Trophoblast cell (in vitro differentiated cells and primary cell): ENCODE measurements at regions not wholly inside any gene's neighbourhood (a gene's known extent, or its start where the extent isn't known, plus 50 kb on each side); places are given as distances from the start of the nearest gene placed in this dataset.
A peak's percentile ranks its signal among the peaks of the same experiment; 100 is the strongest.
"Not testable (repeated sequence)": the region's sequence is repeated elsewhere in the genome, so short reads cannot be mapped to it uniquely, and the experiment has no call there.

Experiments
- DNase-seq, 2 donors: peaks; one replicate each; pipeline ENCODE4 v3.0.0-alpha.2; 2016
- H2AFZ ChIP-seq: 2 replicates; pipeline ENCODE4 v1.6.1; 2013; ENCODE audit warnings: low read length, moderate library complexity, mild to moderate bottlenecking; ENCODE audit not compliant: insufficient read depth, poor library complexity
- H2AK5ac ChIP-seq: 2 replicates; pipeline ENCODE4 v1.6.1; 2013; ENCODE audit warnings: mild to moderate bottlenecking, low read length
- H2BK120ac ChIP-seq: 2 replicates; pipeline ENCODE4 v1.6.1; 2013; ENCODE audit warnings: low read length, mild to moderate bottlenecking, moderate library complexity; ENCODE audit not compliant: insufficient read depth, poor library complexity
- H2BK12ac ChIP-seq: 2 replicates; pipeline ENCODE4 v1.6.1; 2013; ENCODE audit warnings: mild to moderate bottlenecking, low read length, moderate library complexity
- H2BK5ac ChIP-seq: 2 replicates; pipeline ENCODE4 v1.6.1; 2013; ENCODE audit warnings: low read length, low read depth, moderate library complexity, mild to moderate bottlenecking; ENCODE audit not compliant: poor library complexity
- H3K14ac ChIP-seq: 2 replicates; pipeline ENCODE4 v1.6.1; 2013; ENCODE audit warnings: mild to moderate bottlenecking, low read length
- H3K18ac ChIP-seq: 2 replicates; pipeline ENCODE4 v1.6.1; 2013; ENCODE audit warnings: mild to moderate bottlenecking, low read length
- H3K23ac ChIP-seq: 2 replicates; pipeline ENCODE4 v1.6.1; 2013; ENCODE audit warnings: low read length
- H3K27ac ChIP-seq: 2 replicates; pipeline ENCODE4 v1.5.1; 2013; ENCODE audit warnings: low read depth, mild to moderate bottlenecking, inconsistent platforms, low read length, moderate library complexity
- H3K27me3 ChIP-seq: 2 replicates; pipeline ENCODE4 v1.6.1; 2013; ENCODE audit warnings: inconsistent platforms, mild to moderate bottlenecking, low read length, moderate library complexity; ENCODE audit not compliant: insufficient read depth
- H3K36me3 ChIP-seq, 2 experiments: 1 replicate in 1 of 2; 2 replicates in 1 of 2; pipeline ENCODE4 v1.6.1; 2013; ENCODE audit warnings: low read length in 2 of 2, mild to moderate bottlenecking in 2 of 2, moderate library complexity in 1 of 2; ENCODE audit not compliant: insufficient read depth in 2 of 2, control insufficient read depth in 1 of 2
- H3K4ac ChIP-seq: 2 replicates; pipeline ENCODE4 v1.6.1; 2013; ENCODE audit warnings: low read depth, mild to moderate bottlenecking, low read length, moderate library complexity
- H3K4me1 ChIP-seq, 2 experiments: 1 replicate in 1 of 2; 2 replicates in 1 of 2; pipeline ENCODE4 v1.6.1; 2013; ENCODE audit warnings: low read length in 2 of 2, mild to moderate bottlenecking in 2 of 2, moderate library complexity in 1 of 2; ENCODE audit not compliant: insufficient read depth in 2 of 2, control insufficient read depth in 1 of 2
- H3K4me2 ChIP-seq: 2 replicates; pipeline ENCODE4 v1.6.1; 2013; ENCODE audit warnings: inconsistent platforms, mild to moderate bottlenecking, low read length, moderate library complexity
- H3K4me3 ChIP-seq: 2 replicates; pipeline ENCODE4 v1.5.1; 2013; ENCODE audit warnings: mild to moderate bottlenecking, low read depth, low read length, inconsistent platforms
- H3K79me1 ChIP-seq: one replicate; pipeline ENCODE4 v1.6.1; 2013; ENCODE audit warnings: low read length
- H3K79me2 ChIP-seq: 2 replicates; pipeline ENCODE4 v1.6.1; 2013; ENCODE audit warnings: low read length, mild to moderate bottlenecking; ENCODE audit not compliant: control insufficient read depth, insufficient read depth, poor library complexity
- H3K9ac ChIP-seq: 2 replicates; pipeline ENCODE4 v1.6.1; 2013; ENCODE audit warnings: mild to moderate bottlenecking, low read length
- H3K9me3 ChIP-seq: 2 replicates; pipeline ENCODE4 v1.6.1; 2013; ENCODE audit warnings: low read depth, mild to moderate bottlenecking, control low read depth, inconsistent platforms, low read length; ENCODE audit not compliant: insufficient read depth
- H4K12ac ChIP-seq: 2 replicates; pipeline ENCODE4 v1.6.1; 2013; ENCODE audit warnings: low read depth, mild to moderate bottlenecking, low read length, moderate library complexity
- H4K8ac ChIP-seq: 2 replicates; pipeline ENCODE4 v1.6.1; 2013; ENCODE audit warnings: low read depth, mild to moderate bottlenecking, low read length, moderate library complexity
- H4K91ac ChIP-seq: one replicate; pipeline ENCODE4 v1.6.1; 2013; ENCODE audit warnings: low read depth, mild to moderate bottlenecking, low read length, moderate library complexity
- WGBS: extraction: QIAGEN DNeasy Blood & Tissue Kit; methylation state at CpG from one replicate; pipeline ENCODE4 v1.1.7; 2013; ENCODE audit warnings: missing lambda C conversion rate; ENCODE audit not compliant: insufficient read length, insufficient coverage; ENCODE audit errors: extremely low coverage; 5-methylcytosine and 5-hydroxymethylcytosine counted together

GRCh38 chr2:87582152-87582551 lies 165.7 kb upstream of the PLGLB2 start:
- not testable (repeated sequence) for H3K18ac ChIP-seq, H3K4me2 ChIP-seq, H3K4me1 ChIP-seq, H4K8ac ChIP-seq, H2AK5ac ChIP-seq, H3K36me3 ChIP-seq, H4K12ac ChIP-seq, H3K14ac ChIP-seq, H2BK5ac ChIP-seq, H3K27me3 ChIP-seq, H3K27ac ChIP-seq, H2BK12ac ChIP-seq, H3K79me1 ChIP-seq, DNase-seq, H3K9me3 ChIP-seq, H2BK120ac ChIP-seq, H3K79me2 ChIP-seq, H2AFZ ChIP-seq, H3K4me3 ChIP-seq, H3K4ac ChIP-seq, H3K23ac ChIP-seq, H3K9ac ChIP-seq, H4K91ac ChIP-seq
- no CpG with 5 or more reads among the region's 4 CpGs for WGBS

GRCh38 chr2:87582579-87582978 lies 165.3 kb upstream of the PLGLB2 start:
- H3K4me1 ChIP-seq, H2AK5ac ChIP-seq, H3K4me2 ChIP-seq, H3K79me2 ChIP-seq, H3K14ac ChIP-seq, H3K27me3 ChIP-seq, H3K9me3 ChIP-seq, H3K36me3 ChIP-seq, H2BK5ac ChIP-seq, H3K4ac ChIP-seq, H3K23ac ChIP-seq, H2AFZ ChIP-seq, H3K79me1 ChIP-seq, H3K27ac ChIP-seq, H3K4me3 ChIP-seq, H2BK12ac ChIP-seq, H4K12ac ChIP-seq, H2BK120ac ChIP-seq, H3K9ac ChIP-seq, H4K91ac ChIP-seq, H3K18ac ChIP-seq, H4K8ac ChIP-seq: not testable (repeated sequence)
- peak in 1 of 2 donors; percentile 2 for DNase-seq

- not testable (repeated sequence) for H3K79me2 ChIP-seq, H3K9ac ChIP-seq, H3K4ac ChIP-seq, H3K4me1 ChIP-seq, H2BK120ac ChIP-seq, H4K91ac ChIP-seq, H3K14ac ChIP-seq, H3K36me3 ChIP-seq, H3K79me1 ChIP-seq, H3K18ac ChIP-seq, H4K12ac ChIP-seq, H2BK12ac ChIP-seq, H3K9me3 ChIP-seq, H2BK5ac ChIP-seq, H3K23ac ChIP-seq, H2AFZ ChIP-seq, H3K4me2 ChIP-seq, H4K8ac ChIP-seq, DNase-seq, H2AK5ac ChIP-seq, H3K4me3 ChIP-seq, H3K27me3 ChIP-seq
- WGBS = no CpG with 5 or more reads among the region's 2 CpGs
- H3K27ac ChIP-seq = peak overlapping the region; percentile 86
These were observed 164.5 kb upstream of the PLGLB2 start for GRCh38 chr2:87583370-87583769.

GRCh38 chr2:87583803-87584202 lies 164.1 kb upstream of the PLGLB2 start:
- H3K23ac ChIP-seq, H2AFZ ChIP-seq, H3K4me3 ChIP-seq, H4K12ac ChIP-seq, H3K79me2 ChIP-seq, H3K27me3 ChIP-seq, H3K4me2 ChIP-seq, H3K4ac ChIP-seq, H3K4me1 ChIP-seq, H3K9me3 ChIP-seq, H3K79me1 ChIP-seq, DNase-seq, H3K9ac ChIP-seq, H3K36me3 ChIP-seq, H2AK5ac ChIP-seq, H3K18ac ChIP-seq, H3K14ac ChIP-seq: not testable (repeated sequence)
- peak overlapping the region; percentile 71 for H2BK12ac ChIP-seq
- H4K8ac ChIP-seq = peak overlapping the region; percentile 38
- peak overlapping the region; percentile 85 for H4K91ac ChIP-seq
- H3K27ac ChIP-seq = peak overlapping the region; percentile 86
- WGBS = no CpG with 5 or more reads among the region's 15 CpGs
- peak overlapping the region; percentile 79 for H2BK120ac ChIP-seq
- peak overlapping the region; percentile 63 for H2BK5ac ChIP-seq
